Mucosa of descending colon (tissue), 3 donors: ENCODE measurements at regions not wholly inside any gene's neighbourhood (a gene's known extent, or its start where the extent isn't known, plus 50 kb on each side); places are given as distances from the start of the nearest gene placed in this dataset.
"Not testable (repeated sequence)": the region's sequence is repeated elsewhere in the genome, so short reads cannot be mapped to it uniquely, and the experiment has no call there.

Experiments used
- ATAC-seq: fragments of 200-7000 bp; cut with Tn5 transposase; one replicate; pipeline ENCODE4 v1.9.1; 2020; ENCODE audit warnings: mild to moderate bottlenecking, moderate library complexity
- DNase-seq, 3 donors: peaks; one replicate each; pipeline ENCODE4 v3.0.0-alpha.2; 2020
- H3K36me3 ChIP-seq: fragments of 200-600 bp; one replicate; pipeline ENCODE4 v1.8.0; 2021; ENCODE audit warnings: low read depth, mild to moderate bottlenecking
- H3K4me1 ChIP-seq: fragments of 200-600 bp; one replicate; pipeline ENCODE4 v1.8.0; 2021; ENCODE audit warnings: low read depth, mild to moderate bottlenecking
- H3K4me3 ChIP-seq: fragments of 200-600 bp; one replicate; pipeline ENCODE4 v1.8.0; 2021; ENCODE audit warnings: mild to moderate bottlenecking
- H3K9me3 ChIP-seq: fragments of 200-600 bp; one replicate; pipeline ENCODE4 v1.8.0; 2021; ENCODE audit warnings: mild to moderate bottlenecking
- CTCF ChIP-seq: fragments of 200-600 bp; IDR thresholded peaks from one replicate; pipeline ENCODE4 v1.8.0; 2022; ENCODE audit warnings: antibody characterized with exemption, mild to moderate bottlenecking
- intact Hi-C, 2 donors: fragments of 100-400 bp; cut with DNase I in 1 of 2; cut with micrococcal nuclease in 1 of 2; formaldehyde crosslinking; loops; one replicate each; pipeline versions ENCODE4 v1.11.0 to v1.11.1; 2022; cut with DNase I, micrococcal nuclease
- donor health status: DM: no; HTN: no; CAD: no; lungs with moderate emphysema.
- donor health status: DM: no; HTN: no; CAD: no.
- donor health status: DM: no; HTN: yes; CAD: no.

- intact Hi-C loops, result no loop called here
- no peak for ATAC-seq
These were observed 277.8 kb downstream of the MYCN start for GRCh38 chr2:16218161-16218560.

GRCh38 chr2:16217741-16218140 is 277.4 kb downstream of the MYCN start:
- H3K4me3 ChIP-seq, H3K4me1 ChIP-seq, H3K36me3 ChIP-seq, ATAC-seq, intact Hi-C loops, H3K9me3 ChIP-seq, DNase-seq: not testable (repeated sequence)

More at GRCh38 chr2:16218161-16218560, 277.8 kb downstream of the MYCN start:
- no peaks in the 10 kb centered on the region for H3K9me3 ChIP-seq
- DNase-seq, result no peak
- no peak overlapping the region for H3K4me3 ChIP-seq
- no peaks in the 10 kb centered on the region for H3K36me3 ChIP-seq
- no peaks in the 10 kb centered on the region for H3K4me1 ChIP-seq
- TF ChIP-seq CTCF, result no peak

- no peaks in the 10 kb centered on the region for H3K36me3 ChIP-seq
- intact Hi-C loops, result no loop called here
- H3K9me3 ChIP-seq, result no peaks in the 10 kb centered on the region
- no peaks in the 10 kb centered on the region for H3K4me1 ChIP-seq
- ATAC-seq (no peak), DNase-seq (no peak)
- no peak for TF ChIP-seq CTCF
- no peak overlapping the region for H3K4me3 ChIP-seq
These were observed 276.9 kb downstream of the MYCN start for GRCh38 chr2:16217291-16217690.

GRCh38 chr2:16216558-16216945 is 276.2 kb downstream of the MYCN start:
- H3K4me3 ChIP-seq, result no peak overlapping the region
- no peaks in the 10 kb centered on the region for H3K36me3 ChIP-seq
- no peak for ATAC-seq
- no peaks in the 10 kb centered on the region for H3K4me1 ChIP-seq
- no peaks in the 10 kb centered on the region for H3K9me3 ChIP-seq
- intact Hi-C loops, result no loop called here
- TF ChIP-seq CTCF, result no peak
- no peak for DNase-seq

GRCh38 chr2:16215902-16216557 is 275.7 kb downstream of the MYCN start:
- ATAC-seq, result no peak
- Histone ChIP-seq H3K4me3 (no peak overlapping the region), H3K9me3 (no peaks in the 10 kb centered on the region), H3K4me1 (no peaks in the 10 kb centered on the region), H3K36me3 (no peaks in the 10 kb centered on the region)
- DNase-seq, result no peak
- TF ChIP-seq CTCF, result no peak
- intact Hi-C loops, result no loop called here

- DNase-seq, result no peak
- no peak overlapping the region for H3K4me3 ChIP-seq
- H3K4me1 ChIP-seq, result no peaks in the 10 kb centered on the region
- TF ChIP-seq CTCF, result no peak
- H3K36me3 ChIP-seq, result no peaks in the 10 kb centered on the region
- no peak for ATAC-seq
- intact Hi-C loops, result no loop called here
- no peaks in the 10 kb centered on the region for H3K9me3 ChIP-seq
These were observed 274.5 kb downstream of the MYCN start for GRCh38 chr2:16214861-16215260.
